ENCODE measurements at regions not wholly inside any gene's neighbourhood (a gene's known extent, or its start where the extent isn't known, plus 50 kb on each side); places are given as distances from the start of the nearest gene placed in this dataset.
A peak's percentile ranks its signal among the peaks of the same experiment; 100 is the strongest.

DNA sequence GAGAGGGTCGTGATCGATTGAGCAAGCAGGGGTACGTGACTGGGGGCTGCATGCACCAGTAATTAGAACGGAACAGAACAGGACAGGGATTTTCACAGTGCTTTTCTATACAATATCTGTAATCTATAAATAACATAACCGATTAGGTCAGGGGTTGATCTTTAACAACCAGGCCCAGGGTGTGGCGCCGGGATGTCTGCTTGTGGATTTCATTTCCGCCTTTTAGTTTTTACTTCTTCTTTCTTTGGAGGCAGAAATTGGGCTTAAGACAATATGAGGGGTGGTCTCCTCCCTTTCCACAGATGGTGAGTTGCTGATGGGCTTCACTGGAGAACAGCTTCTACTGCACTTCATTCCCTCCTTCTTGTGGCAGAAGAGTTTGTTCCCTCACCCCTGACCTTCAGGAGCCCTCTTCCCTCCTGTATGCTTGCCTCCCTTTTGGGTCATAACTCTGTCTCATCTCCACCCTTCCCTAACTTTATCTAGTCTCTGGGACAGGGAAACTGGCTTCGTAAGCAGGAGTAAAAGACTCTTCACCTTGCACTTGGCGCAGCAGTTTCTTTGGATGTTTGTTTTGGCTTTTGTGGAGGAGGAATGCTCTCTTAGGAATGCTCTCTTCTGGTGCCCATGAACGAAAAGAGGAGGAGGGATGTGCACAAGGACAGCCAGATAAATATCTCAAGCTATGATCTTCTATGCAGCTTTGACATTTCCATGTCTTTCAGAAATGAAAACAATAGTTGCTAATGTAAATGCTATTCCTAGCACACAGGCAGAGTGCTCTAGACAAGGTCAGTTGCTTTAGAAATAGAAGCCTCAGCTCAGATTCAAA lies 139.8 kb upstream of the RPS23 start (continued):
- TF ChIP-seq, protein P1, sequence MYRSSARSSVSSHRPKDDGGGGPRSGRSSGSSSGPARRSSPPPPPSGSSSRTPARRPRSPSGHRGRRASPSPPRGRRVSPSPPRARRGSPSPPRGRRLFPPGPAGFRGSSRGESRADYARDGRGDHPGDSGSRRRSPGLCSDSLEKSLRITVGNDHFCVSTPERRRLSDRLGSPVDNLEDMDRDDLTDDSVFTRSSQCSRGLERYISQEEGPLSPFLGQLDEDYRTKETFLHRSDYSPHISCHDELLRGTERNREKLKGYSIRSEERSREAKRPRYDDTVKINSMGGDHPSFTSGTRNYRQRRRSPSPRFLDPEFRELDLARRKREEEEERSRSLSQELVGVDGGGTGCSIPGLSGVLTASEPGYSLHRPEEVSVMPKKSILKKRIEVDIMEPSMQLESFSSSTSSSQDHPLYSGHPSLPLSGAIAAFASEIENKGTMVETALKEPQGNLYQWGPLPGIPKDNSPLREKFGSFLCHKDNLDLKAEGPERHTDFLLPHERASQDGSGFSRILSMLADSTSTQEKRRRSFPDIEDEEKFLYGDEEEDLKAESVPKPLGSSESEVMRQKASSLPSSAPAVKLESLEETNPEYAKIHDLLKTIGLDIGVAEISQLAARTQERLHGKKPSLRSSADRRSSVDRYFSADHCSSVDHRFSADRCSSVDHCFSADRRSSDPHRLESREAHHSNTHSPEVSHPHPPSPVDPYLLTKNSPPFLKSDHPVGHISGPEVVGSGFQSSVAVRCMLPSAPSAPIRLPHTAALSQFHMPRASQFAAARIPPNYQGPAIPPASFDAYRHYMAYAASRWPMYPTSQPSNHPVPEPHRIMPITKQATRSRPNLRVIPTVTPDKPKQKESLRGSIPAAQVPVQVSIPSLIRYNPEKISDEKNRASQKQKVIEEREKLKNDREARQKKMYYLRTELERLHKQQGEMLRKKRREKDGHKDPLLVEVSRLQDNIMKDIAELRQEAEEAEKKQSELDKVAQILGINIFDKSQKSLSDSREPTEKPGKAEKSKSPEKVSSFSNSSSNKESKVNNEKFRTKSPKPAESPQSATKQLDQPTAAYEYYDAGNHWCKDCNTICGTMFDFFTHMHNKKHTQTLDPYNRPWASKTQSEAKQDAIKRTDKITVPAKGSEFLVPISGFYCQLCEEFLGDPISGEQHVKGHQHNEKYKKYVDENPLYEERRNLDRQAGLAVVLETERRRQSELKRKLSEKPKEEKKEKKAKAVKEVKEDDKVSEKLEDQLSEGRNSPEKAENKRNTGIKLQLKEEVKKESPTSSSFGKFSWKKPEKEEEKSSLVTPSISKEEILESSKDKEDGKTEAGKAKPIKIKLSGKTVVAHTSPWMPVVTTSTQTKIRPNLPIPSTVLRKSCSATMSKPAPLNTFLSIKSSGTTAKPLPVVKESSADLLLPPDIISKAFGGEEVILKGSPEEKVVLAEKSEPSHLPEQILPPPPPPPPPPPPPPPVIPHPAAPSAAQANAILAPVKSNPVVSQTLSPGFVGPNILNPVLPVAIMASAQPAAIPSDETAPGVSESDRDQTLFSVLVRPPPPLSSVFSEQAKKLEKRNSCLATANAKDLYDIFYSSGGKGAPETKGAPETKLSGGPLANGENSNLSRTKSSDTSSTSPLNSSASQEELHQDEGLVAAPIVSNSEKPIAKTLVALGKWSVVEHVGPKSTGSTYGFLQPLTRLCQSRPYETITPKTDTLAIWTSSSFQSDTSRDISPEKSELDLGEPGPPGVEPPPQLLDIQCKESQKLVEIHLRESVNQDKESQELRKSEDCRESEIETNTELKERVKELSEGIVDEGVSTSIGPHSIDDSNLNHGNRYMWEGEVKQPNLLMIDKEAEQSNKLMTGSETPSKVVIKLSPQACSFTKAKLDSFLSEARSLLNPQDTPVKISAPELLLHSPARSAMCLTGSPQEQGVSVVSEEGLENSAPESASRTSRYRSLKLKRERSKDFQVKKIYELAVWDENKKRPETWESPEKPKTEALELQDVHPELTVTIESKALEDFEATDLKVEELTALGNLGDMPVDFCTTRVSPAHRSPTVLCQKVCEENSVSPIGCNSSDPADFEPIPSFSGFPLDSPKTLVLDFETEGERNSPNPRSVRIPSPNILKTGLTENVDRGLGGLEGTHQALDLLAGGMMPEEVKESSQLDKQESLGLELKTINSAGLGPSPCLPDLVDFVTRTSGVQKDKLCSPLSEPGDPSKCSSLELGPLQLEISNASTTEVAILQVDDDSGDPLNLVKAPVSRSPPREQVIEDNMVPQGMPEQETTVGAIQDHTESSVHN (IDR thresholded peaks at IDR 0.05; ENCODE audit: borderline replicate concordance in 1 of 2, low read depth in 1 of 2) = no peak
- TF ChIP-seq ZNF3 (CRISPR knock-in tag; IDR thresholded peaks at IDR 0.05) (no peak), OTX1 (CRISPR knock-in tag; IDR thresholded peaks at IDR 0.05) (no peak), CTBP1 (IDR thresholded peaks at IDR 0.05; ENCODE audit: borderline replicate concordance) (peak; percentile 48; the same call in 1 of the 2 replicates), SMAD4 (CRISPR knock-in tag; conservative IDR thresholded peaks at IDR 0.05) (peak; percentile 79), ZFP36 (IDR thresholded peaks at IDR 0.05; ENCODE audit: low read depth, low read length, partially characterized antibody) (peak; percentile 44), CREM (IDR thresholded peaks at IDR 0.05; ENCODE audit: low read depth) (0 out of 2 replicates have a peak, but pooled peaks have one; percentile 9), CBFA2T3 (IDR thresholded peaks at IDR 0.05) (0 out of 2 replicates have a peak, but pooled peaks have one; percentile 9), CBFA2T2 (conservative IDR thresholded peaks at IDR 0.05) (no peak), HDGF (IDR thresholded peaks at IDR 0.05) (no peak)
- TF ChIP-seq, protein P2, sequence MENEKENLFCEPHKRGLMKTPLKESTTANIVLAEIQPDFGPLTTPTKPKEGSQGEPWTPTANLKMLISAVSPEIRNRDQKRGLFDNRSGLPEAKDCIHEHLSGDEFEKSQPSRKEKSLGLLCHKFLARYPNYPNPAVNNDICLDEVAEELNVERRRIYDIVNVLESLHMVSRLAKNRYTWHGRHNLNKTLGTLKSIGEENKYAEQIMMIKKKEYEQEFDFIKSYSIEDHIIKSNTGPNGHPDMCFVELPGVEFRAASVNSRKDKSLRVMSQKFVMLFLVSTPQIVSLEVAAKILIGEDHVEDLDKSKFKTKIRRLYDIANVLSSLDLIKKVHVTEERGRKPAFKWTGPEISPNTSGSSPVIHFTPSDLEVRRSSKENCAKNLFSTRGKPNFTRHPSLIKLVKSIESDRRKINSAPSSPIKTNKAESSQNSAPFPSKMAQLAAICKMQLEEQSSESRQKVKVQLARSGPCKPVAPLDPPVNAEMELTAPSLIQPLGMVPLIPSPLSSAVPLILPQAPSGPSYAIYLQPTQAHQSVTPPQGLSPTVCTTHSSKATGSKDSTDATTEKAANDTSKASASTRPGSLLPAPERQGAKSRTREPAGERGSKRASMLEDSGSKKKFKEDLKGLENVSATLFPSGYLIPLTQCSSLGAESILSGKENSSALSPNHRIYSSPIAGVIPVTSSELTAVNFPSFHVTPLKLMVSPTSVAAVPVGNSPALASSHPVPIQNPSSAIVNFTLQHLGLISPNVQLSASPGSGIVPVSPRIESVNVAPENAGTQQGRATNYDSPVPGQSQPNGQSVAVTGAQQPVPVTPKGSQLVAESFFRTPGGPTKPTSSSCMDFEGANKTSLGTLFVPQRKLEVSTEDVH (IDR thresholded peaks at IDR 0.05; ENCODE audit: low read depth, partially characterized antibody) = no peak
- TF ChIP-seq, protein P3, sequence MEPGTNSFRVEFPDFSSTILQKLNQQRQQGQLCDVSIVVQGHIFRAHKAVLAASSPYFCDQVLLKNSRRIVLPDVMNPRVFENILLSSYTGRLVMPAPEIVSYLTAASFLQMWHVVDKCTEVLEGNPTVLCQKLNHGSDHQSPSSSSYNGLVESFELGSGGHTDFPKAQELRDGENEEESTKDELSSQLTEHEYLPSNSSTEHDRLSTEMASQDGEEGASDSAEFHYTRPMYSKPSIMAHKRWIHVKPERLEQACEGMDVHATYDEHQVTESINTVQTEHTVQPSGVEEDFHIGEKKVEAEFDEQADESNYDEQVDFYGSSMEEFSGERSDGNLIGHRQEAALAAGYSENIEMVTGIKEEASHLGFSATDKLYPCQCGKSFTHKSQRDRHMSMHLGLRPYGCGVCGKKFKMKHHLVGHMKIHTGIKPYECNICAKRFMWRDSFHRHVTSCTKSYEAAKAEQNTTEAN (CRISPR knock-in tag; IDR thresholded peaks at IDR 0.05) = no peak
